ENCODE measurements at regions not wholly inside any gene's neighbourhood (a gene's known extent, or its start where the extent isn't known, plus 50 kb on each side); places are given as distances from the start of the nearest gene placed in this dataset.

- TF ChIP-seq CTCF (optimal IDR thresholded peaks at IDR 0.05 in 1 of 3, IDR thresholded peaks at IDR 0.05 in 1 of 3, conservative IDR thresholded peaks at IDR 0.05 in 1 of 3; ENCODE audit: extremely low read depth in 1 of 3, insufficient read depth in 2 of 3, low read length in 3 of 3): no peak
- no peak for TF ChIP-seq EZH2 (IDR thresholded peaks at IDR 0.05; ENCODE audit: low read length)
Observed at GRCh38 chr5:32908641-32909040, 197.5 kb downstream of the NPR3 start.
